Posterior cingulate gyrus (tissue), 11 donors: ENCODE measurements at regions not wholly inside any gene's neighbourhood (a gene's known extent, or its start where the extent isn't known, plus 50 kb on each side); places are given as distances from the start of the nearest gene placed in this dataset.

Experiments used
- DNase-seq, 10 donors: peaks; one replicate each; pipeline versions ENCODE4 v3.0.0 to v3.0.0-alpha.2; 2020 to 2021; ENCODE audit warnings: mixed read lengths in 3 of 10
- intact Hi-C: fragments of 100-400 bp; cut with DNase I; formaldehyde crosslinking; loops from one replicate; pipeline ENCODE4 v1.15.1; 2023

- intact Hi-C loops, result loop anchor here (5.0 kb wide), 2 partner anchors 72 to 497 kb away; partner anchors contain the start of gene ZNF618
- DNase-seq, result no peak
Measured at GRCh38 chr9:113805486-113806132, 70.5 kb upstream of the ZNF618 start.

- DNase-seq, result peak in 5 of 10 donors; percentile 14 to 50 (median 47)
Measured at GRCh38 chr9:113807173-113808061, 68.7 kb upstream of the ZNF618 start.

GRCh38 chr9:113808391-113809358, 67.4 kb upstream of the ZNF618 start:
- intact Hi-C loops, result loop anchor here (2.0 to 5.0 kb wide), 3 partner anchors 69 to 494 kb away; partner anchors contain the start of gene ZNF618
- no peak for DNase-seq

More at GRCh38 chr9:113807173-113808061, 68.7 kb upstream of the ZNF618 start:
- intact Hi-C loops, result loop anchor here (2.0 to 5.0 kb wide), 3 partner anchors 70 to 495 kb away; partner anchors contain the start of gene ZNF618

- intact Hi-C loops, result no loop called here
- no peak for DNase-seq
Measured at GRCh38 chr9:113817171-113817570, 58.9 kb upstream of the ZNF618 start.

- DNase-seq, result no peak
- intact Hi-C loops, result no loop called here
Measured at GRCh38 chr9:113818391-113818790, 57.7 kb upstream of the ZNF618 start.

- no peak for DNase-seq
- intact Hi-C loops, result no loop called here
Measured at GRCh38 chr9:113822315-113822714, 53.8 kb upstream of the ZNF618 start.

GRCh38 chr9:113823421-113823820, 52.7 kb upstream of the ZNF618 start:
- no peak for DNase-seq
- intact Hi-C loops, result no loop called here
